ENCODE measurements at regions not wholly inside any gene's neighbourhood (a gene's known extent, or its start where the extent isn't known, plus 50 kb on each side); places are given as distances from the start of the nearest gene placed in this dataset.

DNA sequence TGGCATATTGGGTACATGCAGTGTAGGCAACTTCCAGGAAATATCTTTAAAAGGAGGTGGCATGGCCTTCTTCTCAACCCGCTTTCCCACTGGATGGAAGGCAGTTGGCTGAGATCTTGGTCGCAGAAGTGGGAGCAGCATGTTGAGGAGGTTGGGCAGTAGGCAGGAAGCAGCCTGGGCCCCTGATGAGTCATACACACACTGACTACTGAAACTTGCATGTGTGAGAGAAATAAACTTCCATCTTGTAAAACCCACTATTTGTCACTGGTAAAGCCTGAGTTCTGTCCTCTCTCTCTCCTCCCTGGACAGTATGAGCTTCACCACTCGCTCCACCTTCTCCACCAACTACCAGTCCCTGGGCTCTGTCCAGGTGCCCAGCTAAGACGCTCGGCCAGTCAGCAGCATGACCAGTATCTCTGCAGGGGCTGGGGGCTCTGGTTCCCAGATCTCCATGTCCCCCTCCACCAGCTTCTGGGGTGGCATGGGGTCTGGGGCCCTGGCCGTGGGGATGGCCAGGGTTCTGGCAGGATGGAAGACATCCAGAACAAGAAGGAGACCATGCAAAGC, 233.8 kb upstream of the SPRED2 start:
- DNase-seq, result peak; percentile 82

DNA sequence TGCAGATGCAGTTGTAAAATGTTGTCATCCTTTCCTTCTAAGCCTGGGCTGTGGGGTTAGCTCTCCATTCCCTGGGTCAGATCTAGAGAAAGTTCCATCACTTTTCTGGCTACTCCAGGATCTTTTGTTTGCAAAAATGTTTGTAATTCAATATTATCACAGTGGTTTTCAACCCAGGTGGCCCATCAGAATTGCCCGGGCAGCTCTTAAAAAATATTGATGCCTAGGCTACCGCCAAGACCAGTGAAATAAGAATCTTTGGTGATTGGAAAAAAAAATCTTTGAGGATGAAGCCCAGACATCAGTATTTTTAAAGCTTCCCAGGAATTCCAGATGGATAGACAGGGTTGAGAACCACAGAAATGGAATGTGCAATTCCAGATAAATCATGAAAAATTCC, 232.5 kb upstream of the SPRED2 start:
- DNase-seq, result no peak

DNA sequence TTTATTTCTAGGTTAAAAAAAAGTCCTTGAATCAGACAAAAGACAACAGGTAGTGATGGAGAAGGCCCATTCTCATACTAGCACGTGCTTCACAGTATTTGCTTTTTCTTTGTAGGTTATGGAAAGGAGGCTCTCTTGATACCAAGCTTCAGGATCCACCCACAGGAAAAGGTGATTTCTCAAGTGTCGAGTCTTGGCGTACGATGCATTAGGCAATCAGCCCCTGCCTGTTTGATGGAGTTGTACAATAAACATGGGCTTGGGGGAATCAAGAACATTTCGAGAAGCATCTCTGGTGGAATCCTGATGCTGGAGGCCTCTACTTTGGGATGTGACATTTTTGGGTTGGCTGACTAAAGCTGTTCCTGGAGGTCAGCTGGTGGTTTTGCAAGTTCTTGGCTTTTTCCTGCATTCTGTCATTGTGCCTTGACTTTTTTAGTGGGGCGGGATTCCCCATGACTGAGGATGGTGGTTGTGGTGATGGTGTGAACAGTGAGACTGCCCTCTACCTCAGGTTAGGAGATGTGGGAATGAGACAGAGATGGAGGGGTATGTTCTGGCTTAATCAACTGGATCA, 231.5 kb upstream of the SPRED2 start:
- DNase-seq, result peak; percentile 27

DNA sequence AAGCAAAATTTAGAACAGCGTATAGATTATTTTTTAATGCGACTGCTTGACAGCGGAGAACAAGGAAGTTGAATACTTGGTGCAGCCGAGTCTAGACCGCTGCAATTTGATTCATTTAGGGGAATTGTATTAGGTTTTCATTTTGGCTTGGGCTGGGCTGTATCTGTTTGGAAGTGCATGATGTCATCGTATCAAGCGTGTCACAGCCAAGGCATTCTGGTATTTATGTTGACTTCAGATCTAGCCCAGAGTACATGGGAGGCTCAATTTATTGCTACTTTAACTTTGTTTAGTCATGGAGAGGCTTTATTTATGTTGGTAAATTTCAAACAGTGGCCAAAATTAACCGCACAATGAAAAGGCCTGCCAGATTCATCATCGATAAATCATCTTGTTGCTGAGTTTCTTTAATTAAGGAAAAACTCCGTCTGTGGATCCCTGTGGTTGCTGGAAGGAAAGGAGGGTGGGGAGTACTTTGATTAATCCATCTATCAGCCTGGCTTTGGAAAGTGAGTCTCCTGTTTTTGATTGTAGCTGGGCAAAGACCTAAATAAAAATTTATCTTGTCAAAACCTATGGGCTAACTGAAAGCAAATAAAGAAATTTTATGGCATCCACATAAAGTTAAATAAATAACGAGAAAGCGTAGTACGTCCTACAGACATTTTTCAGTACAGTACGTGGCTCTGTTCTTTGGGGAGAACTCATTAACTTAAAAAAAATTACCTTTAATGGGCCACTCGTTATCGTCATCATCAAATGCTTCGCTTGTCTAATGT, 230.4 kb upstream of the SPRED2 start:
- DNase-seq, result peak; percentile 95

DNA sequence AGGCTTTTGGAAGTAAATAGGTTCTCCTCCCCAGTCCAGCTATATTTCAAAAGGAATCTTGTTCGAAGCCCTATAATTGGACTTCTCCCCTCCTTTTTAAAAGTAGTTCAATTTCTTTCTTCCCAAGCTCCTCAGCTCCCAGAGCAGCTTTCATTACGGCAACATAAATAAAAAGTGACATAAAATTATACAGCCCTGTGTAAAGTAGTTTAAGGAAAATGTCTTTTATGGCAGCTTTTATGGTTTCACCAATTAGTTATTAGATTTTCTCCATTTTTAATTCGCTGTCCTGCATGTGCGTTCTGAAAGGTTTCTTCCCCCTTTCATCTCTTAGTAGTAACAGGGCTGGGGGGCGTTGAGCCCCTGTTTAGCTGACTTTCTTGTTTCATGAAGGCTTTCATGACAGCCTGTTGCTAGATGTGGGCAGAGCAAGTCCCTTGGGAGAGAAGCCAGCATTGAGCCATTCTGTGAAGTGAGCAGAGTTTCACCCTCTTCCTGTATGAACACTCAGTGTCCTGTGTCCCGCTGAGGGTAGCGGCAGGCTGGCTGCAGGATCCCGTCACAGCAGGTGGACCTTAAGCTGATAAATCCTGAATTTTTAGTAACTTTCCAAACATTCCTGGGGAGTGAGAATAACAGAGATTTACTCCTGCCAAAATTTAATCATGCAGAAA, 229.7 kb upstream of the SPRED2 start:
- no peak for DNase-seq

DNA sequence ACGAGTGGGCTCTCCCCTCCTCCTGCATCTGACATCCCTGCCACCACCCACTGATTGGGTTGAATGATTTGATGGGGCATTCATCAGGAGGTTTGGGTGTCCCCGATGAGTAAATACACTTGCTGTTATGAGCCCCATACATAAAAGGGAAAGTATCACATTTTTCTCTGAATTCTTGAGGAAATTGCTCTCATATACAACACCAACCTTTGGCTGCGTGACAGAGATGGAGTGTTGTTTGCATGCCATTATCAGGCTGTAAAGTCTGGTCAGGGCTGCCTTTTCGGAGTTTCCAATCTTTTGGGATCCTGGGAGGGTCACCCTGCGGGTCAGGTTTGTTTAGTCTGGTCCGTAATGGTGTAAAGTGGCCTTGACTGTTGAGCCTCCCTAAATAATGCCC, 227.9 kb upstream of the SPRED2 start:
- peak; percentile 45 for DNase-seq

DNA sequence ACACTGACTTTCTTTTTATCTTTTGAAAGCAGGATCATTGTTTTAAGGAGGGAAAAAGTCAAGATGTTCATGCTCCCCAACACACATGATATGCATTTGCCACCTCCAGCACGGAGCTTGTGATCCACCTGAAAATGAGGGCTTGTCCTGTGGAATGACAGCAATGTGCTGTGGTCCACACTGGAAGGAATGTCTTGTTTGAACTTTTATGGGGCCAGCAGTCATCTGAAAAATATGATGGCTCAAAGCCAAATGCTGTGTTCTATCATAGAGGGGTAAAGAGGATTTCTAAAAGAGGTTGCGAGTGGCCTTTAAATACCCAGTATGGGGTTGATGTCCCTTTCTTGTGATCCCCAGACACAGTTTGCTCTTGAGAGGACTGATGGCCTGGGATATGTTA, 226.5 kb upstream of the SPRED2 start:
- DNase-seq, result peak; percentile 74

DNA sequence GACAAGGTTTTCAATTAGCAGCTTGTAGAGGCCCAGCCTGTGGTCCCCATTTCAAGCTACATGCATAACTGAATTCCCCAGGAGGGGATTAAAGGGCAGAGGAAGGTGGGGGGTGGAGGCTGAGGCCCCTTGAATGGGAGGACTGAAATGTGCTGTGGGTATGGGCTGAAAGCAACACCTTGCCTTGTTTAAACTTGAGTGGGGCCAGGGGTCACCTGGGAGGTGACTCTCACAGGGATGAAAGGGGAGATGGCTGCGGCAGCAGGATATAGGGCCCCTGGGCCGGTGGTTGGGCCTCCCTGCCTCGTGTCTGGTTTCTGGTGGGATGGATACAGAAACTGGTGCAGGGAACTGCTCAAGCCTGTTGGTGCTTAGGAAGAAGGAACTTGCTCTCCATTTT, 225.9 kb upstream of the SPRED2 start:
- DNase-seq, result no peak

DNA sequence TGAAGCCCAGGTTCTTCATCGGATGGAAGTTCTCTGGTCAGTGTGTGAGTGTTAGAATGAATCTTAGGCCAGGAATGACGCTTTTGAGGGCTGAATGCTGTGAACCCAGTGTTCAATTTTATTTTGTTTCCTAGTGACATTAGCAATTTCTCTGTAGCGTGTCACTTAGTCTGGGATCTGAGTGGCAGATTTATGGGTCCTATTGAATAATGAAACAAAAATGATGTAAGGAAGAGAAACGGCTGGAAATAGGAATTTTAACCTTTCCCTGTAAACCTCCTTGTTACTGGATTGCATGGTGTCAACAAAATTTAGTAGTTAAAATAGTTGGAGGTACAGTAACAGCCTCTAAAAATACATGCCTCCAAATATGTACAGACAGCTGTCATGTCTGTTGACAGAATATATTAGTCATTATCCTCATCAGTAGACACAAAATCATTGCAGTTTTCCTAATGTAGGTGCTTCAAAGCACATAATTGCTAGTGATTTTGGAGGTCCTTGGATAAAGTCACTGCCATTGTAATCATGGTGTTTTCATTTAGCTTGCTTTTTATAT, 223.8 kb upstream of the SPRED2 start:
- DNase-seq, result no peak

DNA sequence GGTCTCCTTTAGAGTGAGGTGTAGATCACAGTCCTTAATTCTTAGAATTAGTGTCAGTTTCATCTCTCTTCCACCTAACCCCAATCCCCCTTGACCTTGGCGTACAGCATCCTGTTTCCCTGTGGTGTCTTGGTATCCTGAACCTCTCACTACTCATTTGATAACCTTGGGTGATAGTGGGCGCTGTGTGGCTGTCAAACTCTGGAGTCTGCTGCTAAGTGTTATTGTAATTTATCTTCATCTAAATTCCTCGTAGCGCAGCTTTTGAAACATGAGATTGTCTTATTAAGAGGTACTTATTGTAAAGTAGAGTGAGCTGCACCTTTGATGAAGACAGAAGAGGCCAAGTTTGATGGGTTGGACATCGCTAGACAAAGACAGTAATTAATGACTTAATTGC, 222.6 kb upstream of the SPRED2 start:
- no peak for DNase-seq

DNA sequence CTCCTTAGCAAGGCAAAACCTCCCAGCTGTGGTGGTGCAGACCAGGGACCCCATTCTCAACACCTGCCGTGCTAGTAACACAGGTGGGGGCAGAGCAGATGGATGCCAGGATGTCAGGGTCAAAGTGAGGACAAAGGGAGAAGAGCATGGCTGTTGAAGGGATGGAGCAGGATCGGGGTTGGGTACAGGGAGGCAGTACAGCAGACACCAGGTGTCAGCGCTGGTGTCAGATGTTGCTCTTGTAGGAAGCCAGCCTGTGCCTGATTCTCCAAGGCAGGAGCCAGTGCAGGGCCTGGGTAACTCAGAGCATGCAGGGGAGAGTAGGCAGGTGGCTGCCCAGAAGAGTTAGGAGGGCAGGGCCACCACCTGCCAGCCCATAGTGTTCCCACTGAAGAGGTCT, 222.1 kb upstream of the SPRED2 start:
- DNase-seq, result no peak

DNA sequence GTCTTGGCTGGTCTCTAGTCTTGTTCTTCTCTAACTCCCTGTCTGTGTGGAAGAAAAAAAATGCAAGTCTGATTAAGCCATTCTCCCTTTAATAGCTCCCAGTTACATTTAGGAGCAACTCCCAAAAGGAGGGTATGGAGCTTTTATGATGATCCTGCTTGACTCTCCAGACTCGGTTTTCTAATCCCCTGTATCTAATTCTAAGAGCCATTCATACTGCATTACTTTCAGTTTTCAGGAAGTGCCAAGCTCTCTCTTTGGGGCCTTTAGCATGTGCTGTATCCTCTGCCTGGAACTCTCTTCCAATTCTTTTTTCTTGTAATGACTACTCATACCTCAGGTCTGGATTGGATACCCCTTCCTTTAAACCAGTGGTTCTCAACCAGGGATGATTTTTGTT, 219.7 kb upstream of the SPRED2 start:
- no peak for DNase-seq

DNA sequence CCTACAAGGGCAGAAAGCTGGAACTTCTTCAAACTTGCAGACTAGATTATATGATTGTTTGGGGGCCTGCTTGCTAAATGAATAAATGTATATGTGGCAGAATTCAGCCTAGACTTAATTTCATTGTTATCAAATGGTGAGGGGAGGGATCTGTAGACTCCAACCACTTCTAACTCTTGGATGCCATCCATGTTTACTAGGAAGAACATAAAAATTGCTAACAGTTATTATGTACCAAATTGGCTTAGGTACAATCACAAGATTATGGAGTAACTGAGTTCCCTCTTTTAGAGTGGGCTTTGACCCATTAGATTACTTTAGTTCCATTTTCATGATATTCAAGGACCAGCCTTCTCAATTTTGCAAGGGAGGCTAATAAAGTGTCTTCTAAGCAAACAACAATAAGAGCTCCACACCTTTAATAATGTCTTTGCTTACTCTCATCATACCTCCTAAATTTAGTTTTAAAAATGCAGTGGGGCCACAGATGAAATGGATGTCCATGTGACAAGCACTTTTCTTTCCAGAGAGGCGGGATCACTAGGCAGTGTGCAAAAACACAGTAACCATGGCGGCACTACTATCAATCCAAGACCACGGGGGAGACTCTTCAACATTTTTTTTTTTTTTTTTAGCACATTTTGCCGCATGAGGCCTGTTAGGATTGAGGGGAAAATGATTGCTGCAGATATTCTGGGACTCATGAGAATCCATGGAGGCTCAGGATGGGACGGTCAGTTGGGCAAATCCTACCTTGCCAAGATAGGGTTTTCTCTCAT, 217.6 kb upstream of the SPRED2 start:
- no peak for DNase-seq

DNA sequence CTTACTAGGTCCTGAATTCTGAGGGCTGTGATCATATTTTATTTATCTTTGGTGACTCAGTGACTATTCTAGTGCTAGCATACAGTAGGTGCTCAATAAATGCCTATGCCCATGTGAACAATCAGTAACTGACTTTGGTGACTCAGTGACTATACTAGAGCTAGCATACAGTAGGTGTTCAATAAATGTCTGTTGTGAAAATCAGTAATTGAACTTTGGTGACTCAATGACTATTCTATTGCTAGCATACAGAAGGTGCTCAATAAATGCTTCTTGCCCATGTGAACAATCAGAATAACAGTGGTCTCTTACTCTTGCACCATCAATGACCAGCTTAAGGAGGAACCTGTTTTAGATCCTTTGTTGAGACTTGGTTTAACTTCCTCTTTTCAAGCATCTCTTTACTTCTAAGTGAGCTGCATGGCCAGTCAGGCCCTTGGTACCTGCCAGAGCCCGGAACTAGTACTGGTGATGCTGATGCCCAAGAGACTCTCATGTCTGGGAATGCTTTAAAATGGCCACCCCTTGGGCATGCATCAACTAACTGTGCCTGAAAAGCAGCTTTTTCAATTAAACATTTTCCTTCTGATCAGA, 214.9 kb upstream of the SPRED2 start:
- no peak for DNase-seq

DNA sequence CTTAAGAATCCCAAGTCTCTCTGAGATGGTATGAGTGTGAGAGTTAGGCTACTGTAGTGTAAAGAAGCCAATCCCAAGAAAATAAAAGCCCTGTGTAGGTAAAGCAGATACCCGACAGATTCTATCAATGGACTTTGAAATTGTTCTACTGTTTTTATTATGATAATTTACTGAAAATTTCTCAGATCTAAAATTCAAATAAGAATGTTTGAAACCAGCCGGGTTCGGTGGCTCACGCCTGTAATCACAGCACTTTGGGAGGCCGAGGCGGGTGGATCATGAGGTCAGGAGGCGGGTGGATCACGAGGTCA, 208.3 kb upstream of the SPRED2 start:
- DNase-seq, result no peak

DNA sequence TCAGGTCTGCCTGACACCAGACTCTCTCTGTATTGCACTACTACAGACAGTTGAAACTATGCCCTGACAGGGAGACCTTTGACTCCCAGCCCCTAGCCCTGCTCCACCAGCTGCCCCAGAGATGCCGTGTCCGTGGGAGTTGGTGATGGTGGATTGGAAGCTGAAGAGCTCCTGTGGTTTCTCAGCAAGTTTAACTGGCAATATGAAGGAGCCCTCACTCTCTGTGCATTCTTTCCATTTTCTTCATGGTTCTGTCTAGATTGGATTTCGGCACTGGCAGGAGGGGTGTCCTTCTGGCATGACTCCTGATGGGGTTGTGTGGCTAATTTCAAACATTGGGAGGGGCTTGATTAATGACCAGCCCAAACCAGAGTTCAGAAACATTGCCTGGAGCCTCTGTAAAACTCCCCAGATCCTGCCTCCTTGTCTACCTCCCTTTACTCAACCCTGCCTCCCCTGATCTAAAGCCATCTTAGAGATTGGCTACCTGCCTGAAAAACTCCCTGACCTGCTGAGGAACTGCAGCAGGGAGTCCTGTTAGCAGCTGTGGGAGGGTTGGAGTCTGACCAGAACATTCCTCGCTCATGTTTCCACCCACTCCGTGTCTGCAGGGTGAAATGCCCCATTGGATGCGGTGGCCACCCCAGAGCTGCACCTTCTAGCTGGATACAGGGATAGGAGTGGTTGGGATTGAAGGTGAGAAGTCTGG, 206.9 kb upstream of the SPRED2 start:
- peak; percentile 45 for DNase-seq

DNA sequence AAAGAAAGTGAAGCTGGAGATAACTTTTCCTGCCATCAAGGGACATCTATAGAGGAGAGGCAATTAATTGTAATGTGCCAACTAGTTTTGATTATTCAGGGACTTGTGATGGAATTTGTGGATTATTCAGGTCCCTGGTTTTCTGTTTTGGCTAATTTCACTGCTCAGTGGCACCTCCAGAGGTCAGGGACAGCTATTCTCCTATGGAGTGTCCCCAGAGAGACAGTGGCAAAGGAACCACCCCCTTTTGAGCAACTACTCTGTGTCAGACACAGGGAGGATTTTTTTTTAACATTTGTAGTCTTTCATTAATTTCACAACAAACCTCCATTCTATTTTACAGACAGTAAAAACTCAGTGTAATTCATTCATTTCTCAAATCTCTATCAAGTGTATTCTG, 206.0 kb upstream of the SPRED2 start:
- no peak for DNase-seq

DNA sequence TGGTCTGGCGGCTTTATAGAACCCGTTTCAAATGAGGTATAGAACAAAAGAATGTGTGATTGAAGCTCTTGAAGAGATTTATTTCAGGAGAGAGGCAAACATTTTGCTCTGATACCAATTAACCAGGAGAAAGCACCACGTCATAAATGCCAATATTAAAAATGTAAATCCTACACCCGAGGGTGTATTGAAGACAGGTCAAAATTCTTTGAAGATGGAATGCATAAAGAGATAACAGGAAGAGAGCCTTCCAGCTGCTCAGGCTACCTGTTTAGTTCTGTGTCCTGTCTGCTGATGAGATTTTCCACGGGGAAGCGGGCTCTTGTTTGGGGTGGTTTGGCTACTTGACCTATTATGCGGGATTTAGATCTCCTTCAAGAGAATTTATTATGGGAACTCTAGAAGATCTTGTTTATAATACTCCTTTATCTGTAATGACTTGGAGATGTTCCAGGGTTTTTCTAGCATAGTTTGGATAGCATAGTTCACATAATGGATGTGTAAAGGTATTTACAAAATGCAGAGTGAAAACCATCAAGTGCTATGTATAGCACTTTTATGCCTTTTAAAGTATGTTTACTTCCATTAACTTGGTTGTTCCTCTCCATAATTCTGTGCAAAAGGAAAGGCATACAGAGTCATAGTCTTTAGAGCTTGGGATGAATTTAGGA, 204.5 kb upstream of the SPRED2 start:
- peak; percentile 27 for DNase-seq

DNA sequence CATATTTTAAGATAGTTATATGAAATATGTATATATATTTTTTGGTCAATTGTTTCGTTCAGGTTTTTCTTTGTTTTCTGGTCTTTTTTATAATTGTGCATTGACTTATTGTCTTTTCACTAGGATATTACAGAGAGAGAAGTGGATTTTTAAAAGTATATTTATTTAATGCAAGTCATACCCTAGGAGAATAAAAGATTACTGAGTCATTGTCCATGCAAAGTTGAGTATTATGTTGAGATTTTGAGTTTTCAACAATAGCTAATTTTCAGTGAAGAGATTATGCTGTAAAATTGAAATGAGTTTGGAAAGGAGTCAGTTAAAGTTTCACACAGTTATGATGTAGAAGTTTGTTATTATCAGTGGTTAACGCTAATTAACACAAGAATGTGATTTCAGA, 203.6 kb upstream of the SPRED2 start:
- DNase-seq, result no peak

DNA sequence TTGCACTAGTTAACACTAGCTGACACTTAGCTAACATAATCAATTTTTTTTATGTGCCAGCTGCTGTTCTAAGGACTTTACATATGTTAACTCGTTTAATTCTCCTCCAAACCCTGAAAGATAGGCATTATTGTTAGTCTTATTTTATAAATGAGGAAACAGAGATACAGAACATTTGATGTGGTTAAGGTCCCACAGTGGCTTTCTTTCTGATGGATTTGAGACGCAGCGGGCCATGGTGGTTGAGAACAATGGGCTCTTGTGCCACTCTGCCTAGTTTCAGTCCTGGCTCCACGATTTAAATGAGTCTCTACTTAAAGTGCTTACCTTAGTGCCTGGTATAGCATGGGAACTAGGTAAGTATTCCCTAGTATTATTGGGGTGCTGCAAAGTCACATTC, 201.9 kb upstream of the SPRED2 start:
- no peak for DNase-seq

DNA sequence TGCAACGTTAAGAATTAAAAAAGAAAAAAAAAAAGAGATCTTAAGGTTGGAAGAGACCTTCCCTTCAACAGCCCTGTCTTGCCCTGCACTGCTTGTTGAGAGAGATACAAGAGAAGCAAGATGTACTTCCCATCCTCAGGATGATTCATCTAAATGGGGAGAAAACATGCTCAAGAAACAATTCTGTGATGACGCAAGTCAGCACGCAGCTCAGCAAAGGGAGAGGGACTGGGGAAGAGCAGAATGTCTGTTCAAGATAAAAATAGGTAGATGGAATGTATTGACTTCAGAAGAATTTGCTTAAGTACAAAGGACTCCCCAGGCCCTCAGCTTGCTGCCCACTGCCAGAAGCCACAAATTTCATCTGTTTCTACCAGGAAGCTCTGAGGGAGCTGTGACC, 198.2 kb upstream of the SPRED2 start:
- peak; percentile 86 for DNase-seq
